ENCODE measurements at regions not wholly inside any gene's neighbourhood (a gene's known extent, or its start where the extent isn't known, plus 50 kb on each side); places are given as distances from the start of the nearest gene placed in this dataset.

- intact Hi-C loops (cut with micrococcal nuclease), result loop anchor here (1.0 to 2.0 kb wide), 2 partner anchors 240 to 352 kb away; no protein-coding TSS in a partner anchor
- ChIA-PET POLR2A (interaction anchor here (0.7 to 3.5 kb wide), 10 partner anchors 10 to 352 kb away, joined by 3 to 25 read pairs (median 4); partner anchors contain the start of gene TP53BP2), CTCF (interaction anchor here (0.6 to 5.3 kb wide), 35 partner anchors 8 to 801 kb away, joined by 3 to 64 read pairs (median 5); no protein-coding TSS in a partner anchor)
Observed at GRCh38 chr1:224051086-224051406, 62.9 kb upstream of the FBXO28 start.

GRCh38 chr1:224047538-224047937 lies 66.4 kb upstream of the FBXO28 start:
- DNase-seq (ENCODE audit: unreplicated experiment), result no peak
- Mint-ChIP-seq H3K9me3 (ENCODE audit: unreplicated experiment) (no peaks in the 10 kb centered on the region), H3K4me3 (ENCODE audit: unreplicated experiment) (no peak overlapping the region), H3K4me1 (ENCODE audit: insufficient read depth, unreplicated experiment) (no peaks in the 10 kb centered on the region), H3K27me3 (ENCODE audit: insufficient read depth, unreplicated experiment) (peaks cover under 1% of the 10 kb centered on the region), H3K36me3 (ENCODE audit: insufficient read depth, unreplicated experiment) (no peaks in the 10 kb centered on the region), H3K27ac (ENCODE audit: low read depth, unreplicated experiment) (no peak overlapping the region)
- TF ChIP-seq, protein P1, sequence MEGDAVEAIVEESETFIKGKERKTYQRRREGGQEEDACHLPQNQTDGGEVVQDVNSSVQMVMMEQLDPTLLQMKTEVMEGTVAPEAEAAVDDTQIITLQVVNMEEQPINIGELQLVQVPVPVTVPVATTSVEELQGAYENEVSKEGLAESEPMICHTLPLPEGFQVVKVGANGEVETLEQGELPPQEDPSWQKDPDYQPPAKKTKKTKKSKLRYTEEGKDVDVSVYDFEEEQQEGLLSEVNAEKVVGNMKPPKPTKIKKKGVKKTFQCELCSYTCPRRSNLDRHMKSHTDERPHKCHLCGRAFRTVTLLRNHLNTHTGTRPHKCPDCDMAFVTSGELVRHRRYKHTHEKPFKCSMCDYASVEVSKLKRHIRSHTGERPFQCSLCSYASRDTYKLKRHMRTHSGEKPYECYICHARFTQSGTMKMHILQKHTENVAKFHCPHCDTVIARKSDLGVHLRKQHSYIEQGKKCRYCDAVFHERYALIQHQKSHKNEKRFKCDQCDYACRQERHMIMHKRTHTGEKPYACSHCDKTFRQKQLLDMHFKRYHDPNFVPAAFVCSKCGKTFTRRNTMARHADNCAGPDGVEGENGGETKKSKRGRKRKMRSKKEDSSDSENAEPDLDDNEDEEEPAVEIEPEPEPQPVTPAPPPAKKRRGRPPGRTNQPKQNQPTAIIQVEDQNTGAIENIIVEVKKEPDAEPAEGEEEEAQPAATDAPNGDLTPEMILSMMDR (IDR thresholded peaks at IDR 0.05; ENCODE audit: unreplicated experiment), result no peak
- intact Hi-C loops (cut with micrococcal nuclease), result no loop called here
- ChIA-PET CTCF (interaction anchor here (0.6 to 5.3 kb wide), 5 partner anchors 9 to 236 kb away, joined by 3 to 38 read pairs (median 4); no protein-coding TSS in a partner anchor), POLR2A (interaction anchor here (0.6 kb wide), 1 partner anchor 14 kb away, joined by 3 read pairs; no protein-coding TSS in a partner anchor)
- BruUV-seq (replicated peaks), result no TSS peak

More at GRCh38 chr1:224051086-224051406, 62.9 kb upstream of the FBXO28 start:
- no peak for DNase-seq (ENCODE audit: unreplicated experiment)
- Mint-ChIP-seq H3K4me1 (ENCODE audit: insufficient read depth, unreplicated experiment) (peaks cover 5% of the 10 kb centered on the region), H3K27ac (ENCODE audit: low read depth, unreplicated experiment) (no peak overlapping the region), H3K9me3 (ENCODE audit: unreplicated experiment) (no peaks in the 10 kb centered on the region), H3K36me3 (ENCODE audit: insufficient read depth, unreplicated experiment) (no peaks in the 10 kb centered on the region), H3K27me3 (ENCODE audit: insufficient read depth, unreplicated experiment) (no peaks in the 10 kb centered on the region), H3K4me3 (ENCODE audit: unreplicated experiment) (no peak overlapping the region)
- BruUV-seq (replicated peaks), result no TSS peak
- TF ChIP-seq, protein P1 (IDR thresholded peaks at IDR 0.05; ENCODE audit: unreplicated experiment), result no peak

GRCh38 chr1:224045556-224045955 lies 68.4 kb upstream of the FBXO28 start:
- intact Hi-C loops (cut with micrococcal nuclease), result no loop called here
- POLR2A ChIA-PET, result interaction anchor here (0.5 kb wide), 1 partner anchor 417 kb away, joined by 5 read pairs; no protein-coding TSS in a partner anchor
- Mint-ChIP-seq H3K4me1 (ENCODE audit: insufficient read depth, unreplicated experiment) (no peaks in the 10 kb centered on the region), H3K4me3 (ENCODE audit: unreplicated experiment) (no peak overlapping the region), H3K36me3 (ENCODE audit: insufficient read depth, unreplicated experiment) (no peaks in the 10 kb centered on the region), H3K27me3 (ENCODE audit: insufficient read depth, unreplicated experiment) (peaks cover 11% of the 10 kb centered on the region), H3K27ac (ENCODE audit: low read depth, unreplicated experiment) (no peak overlapping the region), H3K9me3 (ENCODE audit: unreplicated experiment) (no peaks in the 10 kb centered on the region)
- CTCF ChIA-PET, result interaction anchor here (0.5 kb wide), 1 partner anchor 29 kb away, joined by 3 read pairs; no protein-coding TSS in a partner anchor
- no TSS peak for BruUV-seq (replicated peaks)
- TF ChIP-seq, protein P1 (IDR thresholded peaks at IDR 0.05; ENCODE audit: unreplicated experiment), result no peak
- no peak for DNase-seq (ENCODE audit: unreplicated experiment)

DNA sequence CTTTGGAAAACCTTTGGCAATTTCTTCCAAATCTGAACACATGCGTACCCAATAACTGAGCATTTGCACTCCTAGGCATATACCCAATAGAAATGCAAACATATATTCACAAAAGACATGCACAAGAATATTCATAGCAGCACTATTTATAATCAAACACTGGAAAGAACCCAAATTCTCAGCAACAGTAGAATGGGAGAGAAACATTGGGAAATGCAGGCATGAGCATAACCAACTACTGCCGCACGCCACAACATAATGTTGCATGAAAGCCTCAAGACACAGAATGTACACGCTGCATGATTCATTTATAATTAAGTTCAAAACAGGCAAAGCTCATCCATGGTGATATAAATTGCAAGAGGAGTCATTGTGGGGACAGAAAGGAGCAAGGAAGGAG lies 69.5 kb upstream of the FBXO28 start:
- DNase-seq (ENCODE audit: unreplicated experiment), result no peak
- Mint-ChIP-seq H3K4me1 (ENCODE audit: insufficient read depth, unreplicated experiment) (no peaks in the 10 kb centered on the region), H3K27me3 (ENCODE audit: insufficient read depth, unreplicated experiment) (peaks cover 11% of the 10 kb centered on the region), H3K36me3 (ENCODE audit: insufficient read depth, unreplicated experiment) (no peaks in the 10 kb centered on the region), H3K27ac (ENCODE audit: low read depth, unreplicated experiment) (no peak overlapping the region), H3K4me3 (ENCODE audit: unreplicated experiment) (no peak overlapping the region), H3K9me3 (ENCODE audit: unreplicated experiment) (no peaks in the 10 kb centered on the region)
- BruUV-seq (replicated peaks), result no TSS peak
- ChIA-PET POLR2A (interaction anchor here (0.6 to 1.4 kb wide), 2 partner anchors 14 to 1244 kb away, joined by 3 to 5 read pairs; no protein-coding TSS in a partner anchor), CTCF (interaction anchor here (0.6 kb wide), 2 partner anchors 227 to 349 kb away, joined by 3 to 4 read pairs; no protein-coding TSS in a partner anchor)
- TF ChIP-seq, protein P1 (IDR thresholded peaks at IDR 0.05; ENCODE audit: unreplicated experiment), result no peak
- intact Hi-C loops (cut with micrococcal nuclease), result no loop called here

Measured in MCF 10A (cell line).